ENCODE measurements at regions not wholly inside any gene's neighbourhood (a gene's known extent, or its start where the extent isn't known, plus 50 kb on each side); places are given as distances from the start of the nearest gene placed in this dataset.
A peak's percentile ranks its signal among the peaks of the same experiment; 100 is the strongest.

- DNase-seq (ENCODE audit: low read depth, low spot score): no peak
- CTCF ChIA-PET: interaction anchor here (4.2 kb wide), 1 partner anchor 42 kb away, joined by 19 read pairs; no protein-coding TSS in a partner anchor
Measured at GRCh38 chr12:127635838-127636237, 631.1 kb upstream of the TMEM132C start.

GRCh38 chr12:127636882-127637281, 630.1 kb upstream of the TMEM132C start:
- DNase-seq (ENCODE audit: low read depth, low spot score): no peak
- TF ChIP-seq CTCF (IDR thresholded peaks at IDR 0.05; ENCODE audit: insufficient read depth, low read length, missing control alignments): no peak
- ChIA-PET CTCF (interaction anchor here (1.1 to 4.2 kb wide), 2 partner anchors 9 to 41 kb away, joined by 6 to 19 read pairs; no protein-coding TSS in a partner anchor), POLR2A (no interaction called here)
- H3K4me3 ChIP-seq (ENCODE audit: low read depth, low read length): no peak overlapping the region

More at GRCh38 chr12:127635838-127636237, 631.1 kb upstream of the TMEM132C start:
- TF ChIP-seq CTCF (IDR thresholded peaks at IDR 0.05; ENCODE audit: insufficient read depth, low read length, missing control alignments): no peak
- H3K4me3 ChIP-seq (ENCODE audit: low read depth, low read length): no peak overlapping the region
- POLR2A ChIA-PET: no interaction called here

GRCh38 chr12:127640181-127640886, 626.6 kb upstream of the TMEM132C start:
- ChIA-PET POLR2A (no interaction called here), CTCF (no interaction called here)
- H3K4me3 ChIP-seq (ENCODE audit: low read depth, low read length): no peak overlapping the region
- TF ChIP-seq CTCF (IDR thresholded peaks at IDR 0.05; ENCODE audit: insufficient read depth, low read length, missing control alignments): no peak
- DNase-seq (ENCODE audit: low read depth, low spot score): peak; percentile 55

- CTCF ChIA-PET: no interaction called here
- TF ChIP-seq CTCF (IDR thresholded peaks at IDR 0.05; ENCODE audit: insufficient read depth, low read length, missing control alignments): no peak
- POLR2A ChIA-PET: no interaction called here
- no peak for DNase-seq (ENCODE audit: low read depth, low spot score)
- no peak overlapping the region for H3K4me3 ChIP-seq (ENCODE audit: low read depth, low read length)
Measured at GRCh38 chr12:127642208-127642607, 624.8 kb upstream of the TMEM132C start.

GRCh38 chr12:127648321-127648720, 618.6 kb upstream of the TMEM132C start:
- ChIA-PET POLR2A (no interaction called here), CTCF (no interaction called here)
- H3K4me3 ChIP-seq (ENCODE audit: low read depth, low read length): no peak overlapping the region
- no peak for TF ChIP-seq CTCF (IDR thresholded peaks at IDR 0.05; ENCODE audit: insufficient read depth, low read length, missing control alignments)
- no peak for DNase-seq (ENCODE audit: low read depth, low spot score)

- ChIA-PET CTCF (interaction anchor here (0.6 kb wide), 1 partner anchor 1542 kb away, joined by 3 read pairs; no protein-coding TSS in a partner anchor), POLR2A (interaction anchor here (0.6 kb wide), 1 partner anchor 37 kb away, joined by 3 read pairs; no protein-coding TSS in a partner anchor)
- TF ChIP-seq CTCF (IDR thresholded peaks at IDR 0.05; ENCODE audit: insufficient read depth, low read length, missing control alignments): no peak
- no peak for DNase-seq (ENCODE audit: low read depth, low spot score)
- H3K4me3 ChIP-seq (ENCODE audit: low read depth, low read length): no peak overlapping the region
Measured at GRCh38 chr12:127649961-127650360, 617.0 kb upstream of the TMEM132C start.
